Daoy (cell line): ENCODE measurements at regions not wholly inside any gene's neighbourhood (a gene's known extent, or its start where the extent isn't known, plus 50 kb on each side); places are given as distances from the start of the nearest gene placed in this dataset.

Source experiments
- DNase-seq: peaks from one replicate; pipeline ENCODE4 v3.0.0-alpha.2; 2015; ENCODE audit warnings: low read depth

- DNase-seq: no peak
These were observed 68.4 kb upstream of the APCDD1 start for GRCh38 chr18:10386049-10386448.

GRCh38 chr18:10386956-10387355 lies 67.5 kb upstream of the APCDD1 start:
- DNase-seq: no peak

GRCh38 chr18:10387399-10387798 lies 67.0 kb upstream of the APCDD1 start:
- DNase-seq: no peak

- DNase-seq: no peak
These were observed 66.1 kb upstream of the APCDD1 start for GRCh38 chr18:10388373-10388772.

- DNase-seq: no peak
These were observed 62.9 kb upstream of the APCDD1 start for GRCh38 chr18:10391506-10391905.

- no peak for DNase-seq
These were observed 57.4 kb upstream of the APCDD1 start for GRCh38 chr18:10397004-10397403.

- DNase-seq: no peak
These were observed 55.9 kb upstream of the APCDD1 start for GRCh38 chr18:10398571-10398970.

- no peak for DNase-seq
These were observed 55.0 kb upstream of the APCDD1 start for GRCh38 chr18:10399465-10399864.

- DNase-seq: no peak
These were observed 53.7 kb upstream of the APCDD1 start for GRCh38 chr18:10400534-10401307.

GRCh38 chr18:10401521-10401920 lies 52.9 kb upstream of the APCDD1 start:
- DNase-seq: peak; percentile 40

- no peak for DNase-seq
These were observed 52.5 kb upstream of the APCDD1 start for GRCh38 chr18:10401930-10402329.

GRCh38 chr18:10402871-10403559 lies 51.4 kb upstream of the APCDD1 start:
- DNase-seq: no peak

GRCh38 chr18:10403708-10404107 lies 50.7 kb upstream of the APCDD1 start:
- DNase-seq: no peak

GRCh38 chr18:10404168-10404567 lies 50.3 kb upstream of the APCDD1 start:
- no peak for DNase-seq
